HEK293 (cell line): ENCODE measurements at regions not wholly inside any gene's neighbourhood (a gene's known extent, or its start where the extent isn't known, plus 50 kb on each side); places are given as distances from the start of the nearest gene placed in this dataset.

ENCODE experiments used
- CTCF ChIA-PET: fragments of 350-600 bp; formaldehyde crosslinking; extraction: SDS; loops from one replicate; lab custom pipeline; 2021; ENCODE audit warnings: antibody characterized with exemption; lab: Yijun Ruan, JAX
- POLR2A ChIA-PET: fragments of 300-600 bp; formaldehyde crosslinking; extraction: SDS; loops from one replicate; lab custom pipeline; 2020; ENCODE audit warnings: antibody characterized with exemption, inconsistent platforms; lab: Yijun Ruan, JAX
- H3K27ac ChIP-seq: fragments of 200-500 bp; sonication (Bioruptor generic); 2 replicates; pipeline ENCODE4 v1.5.1; 2014; ENCODE audit warnings: low read depth, low read length, control low read depth, inconsistent platforms; ENCODE audit errors: extremely low read depth
- H3K36me3 ChIP-seq, 2 experiments: fragments of 200-500 bp in 1 of 2; sonication (Bioruptor generic) in 1 of 2; 1 replicate in 1 of 2; 2 replicates in 1 of 2; pipeline ENCODE4 v1.5.1; 2014 to 2017; ENCODE audit warnings: inconsistent platforms in 2 of 2, low read length in 2 of 2; ENCODE audit not compliant: control insufficient read depth in 2 of 2, insufficient read depth in 1 of 2
- H3K4me1 ChIP-seq: fragments of 200-500 bp; sonication (Bioruptor generic); 2 replicates; pipeline ENCODE4 v1.5.1; 2014; ENCODE audit warnings: mild to moderate bottlenecking, low read length, inconsistent platforms; ENCODE audit not compliant: control insufficient read depth, insufficient read depth
- H3K4me3 ChIP-seq: 2 replicates; pipeline ENCODE4 v1.5.1; 2011; ENCODE audit warnings: low read depth, mild to moderate bottlenecking, control low read depth, low read length, moderate library complexity
- H3K9me3 ChIP-seq: fragments of 200-500 bp; sonication (Bioruptor generic); 2 replicates; pipeline ENCODE4 v1.5.1; 2014; ENCODE audit warnings: low read depth, low read length, inconsistent platforms; ENCODE audit not compliant: control insufficient read depth, insufficient read depth
- BCL11B ChIP-seq: fragments of 450-650 bp; formaldehyde crosslinking; IDR thresholded peaks from 2 replicates; pipeline ENCODE4 v1.5.1; 2016; ENCODE audit warnings: low read depth, missing biosample characterization, missing genetic modification characterization
- FEZF1 ChIP-seq: fragments of 450-650 bp; formaldehyde crosslinking; IDR thresholded peaks from 2 replicates; pipeline ENCODE4 v1.5.1; 2016; ENCODE audit warnings: missing biosample characterization, missing genetic modification characterization
- HOXD13 ChIP-seq: sonication (generic); formaldehyde crosslinking; IDR thresholded peaks from 2 replicates; pipeline ENCODE4 v1.8.0; 2022; ENCODE audit warnings: missing genetic modification reagents, borderline replicate concordance
- IKZF3 ChIP-seq: fragments of 450-650 bp; IDR thresholded peaks from 2 replicates; pipeline ENCODE4 v1.5.0; 2018; ENCODE audit warnings: missing biosample characterization, mild to moderate bottlenecking, missing genetic modification characterization, moderate library complexity
- KLF10 ChIP-seq: fragments of 450-650 bp; IDR thresholded peaks from 2 replicates; pipeline ENCODE4 v1.5.1; 2018; ENCODE audit warnings: missing biosample characterization, mild to moderate bottlenecking, missing genetic modification characterization
- SP7 ChIP-seq: fragments of 450-650 bp; formaldehyde crosslinking; IDR thresholded peaks from 2 replicates; pipeline ENCODE4 v1.5.1; 2016; ENCODE audit warnings: missing biosample characterization, missing genetic modification characterization
- TCF7L2 ChIP-seq: IDR thresholded peaks from 2 replicates; pipeline ENCODE4 v1.6.1; 2011; ENCODE audit warnings: low read depth, mild to moderate bottlenecking, inconsistent platforms, low read length, moderate library complexity, borderline replicate concordance
- WT1 ChIP-seq: fragments of 450-650 bp; formaldehyde crosslinking; IDR thresholded peaks from 2 replicates; pipeline ENCODE4 v1.5.1; 2016; ENCODE audit warnings: missing biosample characterization, missing genetic modification characterization
- ZEB2 ChIP-seq: fragments of 450-650 bp; formaldehyde crosslinking; IDR thresholded peaks from 2 replicates; pipeline ENCODE4 v1.5.1; 2016; ENCODE audit warnings: missing biosample characterization, missing genetic modification characterization
- ZFP69B ChIP-seq: fragments of 450-650 bp; formaldehyde crosslinking; IDR thresholded peaks from 2 replicates; pipeline ENCODE4 v1.5.1; 2016; ENCODE audit warnings: missing biosample characterization, missing genetic modification characterization
- ZNF266 ChIP-seq: fragments of 450-650 bp; formaldehyde crosslinking; IDR thresholded peaks from 2 replicates; pipeline ENCODE4 v1.5.1; 2016; ENCODE audit warnings: missing biosample characterization, missing genetic modification characterization, low read depth
- ZNF302 ChIP-seq: fragments of 450-650 bp; formaldehyde crosslinking; IDR thresholded peaks from 2 replicates; pipeline ENCODE4 v1.5.1; 2016; ENCODE audit warnings: missing biosample characterization, missing genetic modification characterization, low read depth
- ZNF394 ChIP-seq: fragments of 450-650 bp; formaldehyde crosslinking; IDR thresholded peaks from 2 replicates; pipeline ENCODE4 v1.5.1; 2016; ENCODE audit warnings: missing biosample characterization, missing genetic modification characterization, mild to moderate bottlenecking, moderate library complexity, borderline replicate concordance
- ZNF658 ChIP-seq: fragments of 450-650 bp; formaldehyde crosslinking; IDR thresholded peaks from 2 replicates; pipeline ENCODE4; 2016; ENCODE audit warnings: missing biosample characterization, missing genetic modification characterization
- ZNF701 ChIP-seq: fragments of 450-650 bp; formaldehyde crosslinking; IDR thresholded peaks from 2 replicates; pipeline ENCODE4 v1.5.1; 2016; ENCODE audit warnings: missing biosample characterization, missing genetic modification characterization
- ZNF843 ChIP-seq: fragments of 450-650 bp; formaldehyde crosslinking; IDR thresholded peaks from 2 replicates; pipeline ENCODE4 v1.5.1; 2016; ENCODE audit warnings: missing biosample characterization, missing genetic modification characterization
- TF ChIP-seq, protein P1 (sequence below): fragments of 450-650 bp; IDR thresholded peaks from 2 replicates; pipeline ENCODE4 v1.5.1; 2018; ENCODE audit warnings: missing biosample characterization, mild to moderate bottlenecking, missing genetic modification characterization
- TF ChIP-seq, protein P2 (sequence below): fragments of 450-650 bp; formaldehyde crosslinking; IDR thresholded peaks from 2 replicates; pipeline ENCODE4 v1.5.1; 2017; ENCODE audit warnings: missing biosample characterization, missing genetic modification characterization
- TF ChIP-seq, protein P3 (sequence below): fragments of 450-650 bp; formaldehyde crosslinking; IDR thresholded peaks from 2 replicates; pipeline ENCODE4 v1.5.1; 2016; ENCODE audit warnings: missing biosample characterization, missing genetic modification characterization
- TF ChIP-seq, protein P4 (sequence below): fragments of 450-650 bp; formaldehyde crosslinking; IDR thresholded peaks from 2 replicates; pipeline ENCODE4 v1.5.1; 2016; ENCODE audit warnings: missing biosample characterization, missing genetic modification characterization
- TF ChIP-seq, protein P5 (sequence below): fragments of 450-650 bp; formaldehyde crosslinking; conservative IDR thresholded peaks from 2 replicates; pipeline ENCODE4 v1.5.1; 2016; ENCODE audit warnings: low read depth, missing biosample characterization, missing genetic modification characterization
- TF ChIP-seq, protein P6 (sequence below): fragments of 450-650 bp; formaldehyde crosslinking; IDR thresholded peaks from 2 replicates; pipeline ENCODE4 v1.5.1; 2017; ENCODE audit warnings: missing biosample characterization, missing genetic modification characterization
- TF ChIP-seq, protein P7 (sequence below): fragments of 450-650 bp; formaldehyde crosslinking; IDR thresholded peaks from 2 replicates; pipeline ENCODE4 v1.5.1; 2017; ENCODE audit warnings: missing biosample characterization, missing genetic modification characterization

DNA sequence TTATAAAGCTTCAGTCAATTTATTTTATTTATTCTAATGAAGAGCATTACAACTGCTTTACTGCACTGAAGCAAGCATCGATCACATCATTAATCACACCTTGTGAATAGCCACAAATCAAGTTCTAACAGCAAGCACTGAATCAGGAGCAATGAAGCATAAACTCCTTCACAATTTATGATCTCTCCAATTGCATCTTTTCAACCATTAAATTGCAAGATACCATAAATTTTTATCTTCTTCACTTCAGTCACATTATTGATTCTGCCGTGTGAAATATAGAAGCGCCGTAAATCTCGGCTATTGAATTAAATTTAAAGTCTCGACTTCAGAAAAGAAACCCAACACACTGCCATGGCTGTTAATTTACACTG is 298.7 kb downstream of the CDCA7 start:
- peaks cover 9% of the 10 kb centered on the region for H3K4me1 ChIP-seq
- CTCF ChIA-PET: no interaction called here
- no peak overlapping the region for H3K4me3 ChIP-seq
- TF ChIP-seq, protein P1, sequence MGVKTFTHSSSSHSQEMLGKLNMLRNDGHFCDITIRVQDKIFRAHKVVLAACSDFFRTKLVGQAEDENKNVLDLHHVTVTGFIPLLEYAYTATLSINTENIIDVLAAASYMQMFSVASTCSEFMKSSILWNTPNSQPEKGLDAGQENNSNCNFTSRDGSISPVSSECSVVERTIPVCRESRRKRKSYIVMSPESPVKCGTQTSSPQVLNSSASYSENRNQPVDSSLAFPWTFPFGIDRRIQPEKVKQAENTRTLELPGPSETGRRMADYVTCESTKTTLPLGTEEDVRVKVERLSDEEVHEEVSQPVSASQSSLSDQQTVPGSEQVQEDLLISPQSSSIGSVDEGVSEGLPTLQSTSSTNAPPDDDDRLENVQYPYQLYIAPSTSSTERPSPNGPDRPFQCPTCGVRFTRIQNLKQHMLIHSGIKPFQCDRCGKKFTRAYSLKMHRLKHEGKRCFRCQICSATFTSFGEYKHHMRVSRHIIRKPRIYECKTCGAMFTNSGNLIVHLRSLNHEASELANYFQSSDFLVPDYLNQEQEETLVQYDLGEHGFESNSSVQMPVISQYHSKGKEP (tag by site-specific recombination): peak; percentile 39; the same call in 1 of the 2 replicates
- TF ChIP-seq, protein P2, sequence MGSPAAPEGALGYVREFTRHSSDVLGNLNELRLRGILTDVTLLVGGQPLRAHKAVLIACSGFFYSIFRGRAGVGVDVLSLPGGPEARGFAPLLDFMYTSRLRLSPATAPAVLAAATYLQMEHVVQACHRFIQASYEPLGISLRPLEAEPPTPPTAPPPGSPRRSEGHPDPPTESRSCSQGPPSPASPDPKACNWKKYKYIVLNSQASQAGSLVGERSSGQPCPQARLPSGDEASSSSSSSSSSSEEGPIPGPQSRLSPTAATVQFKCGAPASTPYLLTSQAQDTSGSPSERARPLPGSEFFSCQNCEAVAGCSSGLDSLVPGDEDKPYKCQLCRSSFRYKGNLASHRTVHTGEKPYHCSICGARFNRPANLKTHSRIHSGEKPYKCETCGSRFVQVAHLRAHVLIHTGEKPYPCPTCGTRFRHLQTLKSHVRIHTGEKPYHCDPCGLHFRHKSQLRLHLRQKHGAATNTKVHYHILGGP (tag by site-specific recombination): peak; percentile 61
- TF ChIP-seq ZEB2 (tag by site-specific recombination) (0 out of 2 replicates have a peak, but pooled peaks have one; percentile 33), ZNF266 (tag by site-specific recombination) (no peak), KLF10 (tag by site-specific recombination) (0 out of 2 replicates have a peak, but pooled peaks have one; percentile 30), ZNF701 (tag by site-specific recombination) (no peak), FEZF1 (peak; percentile 84), BCL11B (peak; percentile 63), ZNF843 (tag by site-specific recombination) (peak; percentile 87), ZFP69B (no peak), ZNF658 (tag by site-specific recombination) (no peak), ZNF394 (tag by site-specific recombination) (peak; percentile 28; the same call in 1 of the 2 replicates), HOXD13 (peak; percentile 31; the same call in 1 of the 2 replicates), WT1 (tag by site-specific recombination) (no peak), ZNF302 (tag by site-specific recombination) (no peak), IKZF3 (peak; percentile 47; the same call in 1 of the 2 replicates), SP7 (tag by site-specific recombination) (peak; percentile 42; the same call in 1 of the 2 replicates), TCF7L2 (no peak)
- TF ChIP-seq, protein P3, sequence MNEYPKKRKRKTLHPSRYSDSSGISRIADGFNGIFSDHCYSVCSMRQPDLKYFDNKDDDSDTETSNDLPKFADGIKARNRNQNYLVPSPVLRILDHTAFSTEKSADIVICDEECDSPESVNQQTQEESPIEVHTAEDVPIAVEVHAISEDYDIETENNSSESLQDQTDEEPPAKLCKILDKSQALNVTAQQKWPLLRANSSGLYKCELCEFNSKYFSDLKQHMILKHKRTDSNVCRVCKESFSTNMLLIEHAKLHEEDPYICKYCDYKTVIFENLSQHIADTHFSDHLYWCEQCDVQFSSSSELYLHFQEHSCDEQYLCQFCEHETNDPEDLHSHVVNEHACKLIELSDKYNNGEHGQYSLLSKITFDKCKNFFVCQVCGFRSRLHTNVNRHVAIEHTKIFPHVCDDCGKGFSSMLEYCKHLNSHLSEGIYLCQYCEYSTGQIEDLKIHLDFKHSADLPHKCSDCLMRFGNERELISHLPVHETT (tag by site-specific recombination): 0 out of 2 replicates have a peak, but pooled peaks have one; percentile 40
- TF ChIP-seq, protein P4, sequence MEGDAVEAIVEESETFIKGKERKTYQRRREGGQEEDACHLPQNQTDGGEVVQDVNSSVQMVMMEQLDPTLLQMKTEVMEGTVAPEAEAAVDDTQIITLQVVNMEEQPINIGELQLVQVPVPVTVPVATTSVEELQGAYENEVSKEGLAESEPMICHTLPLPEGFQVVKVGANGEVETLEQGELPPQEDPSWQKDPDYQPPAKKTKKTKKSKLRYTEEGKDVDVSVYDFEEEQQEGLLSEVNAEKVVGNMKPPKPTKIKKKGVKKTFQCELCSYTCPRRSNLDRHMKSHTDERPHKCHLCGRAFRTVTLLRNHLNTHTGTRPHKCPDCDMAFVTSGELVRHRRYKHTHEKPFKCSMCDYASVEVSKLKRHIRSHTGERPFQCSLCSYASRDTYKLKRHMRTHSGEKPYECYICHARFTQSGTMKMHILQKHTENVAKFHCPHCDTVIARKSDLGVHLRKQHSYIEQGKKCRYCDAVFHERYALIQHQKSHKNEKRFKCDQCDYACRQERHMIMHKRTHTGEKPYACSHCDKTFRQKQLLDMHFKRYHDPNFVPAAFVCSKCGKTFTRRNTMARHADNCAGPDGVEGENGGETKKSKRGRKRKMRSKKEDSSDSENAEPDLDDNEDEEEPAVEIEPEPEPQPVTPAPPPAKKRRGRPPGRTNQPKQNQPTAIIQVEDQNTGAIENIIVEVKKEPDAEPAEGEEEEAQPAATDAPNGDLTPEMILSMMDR (tag by site-specific recombination): no peak
- TF ChIP-seq, protein P5, sequence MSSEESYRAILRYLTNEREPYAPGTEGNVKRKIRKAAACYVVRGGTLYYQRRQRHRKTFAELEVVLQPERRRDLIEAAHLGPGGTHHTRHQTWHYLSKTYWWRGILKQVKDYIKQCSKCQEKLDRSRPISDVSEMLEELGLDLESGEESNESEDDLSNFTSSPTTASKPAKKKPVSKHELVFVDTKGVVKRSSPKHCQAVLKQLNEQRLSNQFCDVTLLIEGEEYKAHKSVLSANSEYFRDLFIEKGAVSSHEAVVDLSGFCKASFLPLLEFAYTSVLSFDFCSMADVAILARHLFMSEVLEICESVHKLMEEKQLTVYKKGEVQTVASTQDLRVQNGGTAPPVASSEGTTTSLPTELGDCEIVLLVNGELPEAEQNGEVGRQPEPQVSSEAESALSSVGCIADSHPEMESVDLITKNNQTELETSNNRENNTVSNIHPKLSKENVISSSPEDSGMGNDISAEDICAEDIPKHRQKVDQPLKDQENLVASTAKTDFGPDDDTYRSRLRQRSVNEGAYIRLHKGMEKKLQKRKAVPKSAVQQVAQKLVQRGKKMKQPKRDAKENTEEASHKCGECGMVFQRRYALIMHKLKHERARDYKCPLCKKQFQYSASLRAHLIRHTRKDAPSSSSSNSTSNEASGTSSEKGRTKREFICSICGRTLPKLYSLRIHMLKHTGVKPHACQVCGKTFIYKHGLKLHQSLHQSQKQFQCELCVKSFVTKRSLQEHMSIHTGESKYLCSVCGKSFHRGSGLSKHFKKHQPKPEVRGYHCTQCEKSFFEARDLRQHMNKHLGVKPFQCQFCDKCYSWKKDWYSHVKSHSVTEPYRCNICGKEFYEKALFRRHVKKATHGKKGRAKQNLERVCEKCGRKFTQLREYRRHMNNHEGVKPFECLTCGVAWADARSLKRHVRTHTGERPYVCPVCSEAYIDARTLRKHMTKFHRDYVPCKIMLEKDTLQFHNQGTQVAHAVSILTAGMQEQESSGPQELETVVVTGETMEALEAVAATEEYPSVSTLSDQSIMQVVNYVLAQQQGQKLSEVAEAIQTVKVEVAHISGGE: no peak
- TF ChIP-seq, protein P6, sequence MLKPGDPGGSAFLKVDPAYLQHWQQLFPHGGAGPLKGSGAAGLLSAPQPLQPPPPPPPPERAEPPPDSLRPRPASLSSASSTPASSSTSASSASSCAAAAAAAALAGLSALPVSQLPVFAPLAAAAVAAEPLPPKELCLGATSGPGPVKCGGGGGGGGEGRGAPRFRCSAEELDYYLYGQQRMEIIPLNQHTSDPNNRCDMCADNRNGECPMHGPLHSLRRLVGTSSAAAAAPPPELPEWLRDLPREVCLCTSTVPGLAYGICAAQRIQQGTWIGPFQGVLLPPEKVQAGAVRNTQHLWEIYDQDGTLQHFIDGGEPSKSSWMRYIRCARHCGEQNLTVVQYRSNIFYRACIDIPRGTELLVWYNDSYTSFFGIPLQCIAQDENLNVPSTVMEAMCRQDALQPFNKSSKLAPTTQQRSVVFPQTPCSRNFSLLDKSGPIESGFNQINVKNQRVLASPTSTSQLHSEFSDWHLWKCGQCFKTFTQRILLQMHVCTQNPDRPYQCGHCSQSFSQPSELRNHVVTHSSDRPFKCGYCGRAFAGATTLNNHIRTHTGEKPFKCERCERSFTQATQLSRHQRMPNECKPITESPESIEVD: peak; percentile 46; the same call in 1 of the 2 replicates
- TF ChIP-seq, protein P7, sequence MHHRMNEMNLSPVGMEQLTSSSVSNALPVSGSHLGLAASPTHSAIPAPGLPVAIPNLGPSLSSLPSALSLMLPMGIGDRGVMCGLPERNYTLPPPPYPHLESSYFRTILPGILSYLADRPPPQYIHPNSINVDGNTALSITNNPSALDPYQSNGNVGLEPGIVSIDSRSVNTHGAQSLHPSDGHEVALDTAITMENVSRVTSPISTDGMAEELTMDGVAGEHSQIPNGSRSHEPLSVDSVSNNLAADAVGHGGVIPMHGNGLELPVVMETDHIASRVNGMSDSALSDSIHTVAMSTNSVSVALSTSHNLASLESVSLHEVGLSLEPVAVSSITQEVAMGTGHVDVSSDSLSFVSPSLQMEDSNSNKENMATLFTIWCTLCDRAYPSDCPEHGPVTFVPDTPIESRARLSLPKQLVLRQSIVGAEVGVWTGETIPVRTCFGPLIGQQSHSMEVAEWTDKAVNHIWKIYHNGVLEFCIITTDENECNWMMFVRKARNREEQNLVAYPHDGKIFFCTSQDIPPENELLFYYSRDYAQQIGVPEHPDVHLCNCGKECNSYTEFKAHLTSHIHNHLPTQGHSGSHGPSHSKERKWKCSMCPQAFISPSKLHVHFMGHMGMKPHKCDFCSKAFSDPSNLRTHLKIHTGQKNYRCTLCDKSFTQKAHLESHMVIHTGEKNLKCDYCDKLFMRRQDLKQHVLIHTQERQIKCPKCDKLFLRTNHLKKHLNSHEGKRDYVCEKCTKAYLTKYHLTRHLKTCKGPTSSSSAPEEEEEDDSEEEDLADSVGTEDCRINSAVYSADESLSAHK (tag by site-specific recombination): peak; percentile 37; the same call in 1 of the 2 replicates
- H3K27ac ChIP-seq: peak overlapping the region; percentile 38; the same call in 1 of the 2 replicates
- no peaks in the 10 kb centered on the region for H3K9me3 ChIP-seq
- POLR2A ChIA-PET: no interaction called here
- H3K36me3 ChIP-seq: no peaks in the 10 kb centered on the region
